ENCODE measurements at regions not wholly inside any gene's neighbourhood (a gene's known extent, or its start where the extent isn't known, plus 50 kb on each side); places are given as distances from the start of the nearest gene placed in this dataset.

- TF ChIP-seq CTCF (IDR thresholded peaks at IDR 0.05) (no peak), POLR2A (IDR thresholded peaks at IDR 0.05) (no peak)
Observed at GRCh38 chr5:176167800-176168199, 70.4 kb upstream of the SIMC1 start.

All from body of pancreas (tissue), 4 donors.